ENCODE measurements at regions not wholly inside any gene's neighbourhood (a gene's known extent, or its start where the extent isn't known, plus 50 kb on each side); places are given as distances from the start of the nearest gene placed in this dataset.

GRCh38 chr4:124501576-124501975 lies 211.0 kb downstream of the ANKRD50 start:
- TF ChIP-seq GATA3 (IDR thresholded peaks at IDR 0.05; ENCODE audit: low read depth, low read length) (no peak), GATA2 (IDR thresholded peaks at IDR 0.05; ENCODE audit: low read depth, low read length) (no peak)

GRCh38 chr4:124504431-124504830 lies 208.1 kb downstream of the ANKRD50 start:
- TF ChIP-seq GATA2 (IDR thresholded peaks at IDR 0.05; ENCODE audit: low read depth, low read length) (no peak), GATA3 (IDR thresholded peaks at IDR 0.05; ENCODE audit: low read depth, low read length) (no peak)

- TF ChIP-seq GATA3 (IDR thresholded peaks at IDR 0.05; ENCODE audit: low read depth, low read length) (no peak), GATA2 (IDR thresholded peaks at IDR 0.05; ENCODE audit: low read depth, low read length) (no peak)
These were observed 207.3 kb downstream of the ANKRD50 start for GRCh38 chr4:124505211-124505610.

- TF ChIP-seq GATA3 (IDR thresholded peaks at IDR 0.05; ENCODE audit: low read depth, low read length), result no peak
- no peak for TF ChIP-seq GATA2 (IDR thresholded peaks at IDR 0.05; ENCODE audit: low read depth, low read length)
These were observed 203.4 kb downstream of the ANKRD50 start for GRCh38 chr4:124509151-124509550.

GRCh38 chr4:124514588-124514987 lies 197.9 kb downstream of the ANKRD50 start:
- no peak for TF ChIP-seq GATA3 (IDR thresholded peaks at IDR 0.05; ENCODE audit: low read depth, low read length)
- no peak for TF ChIP-seq GATA2 (IDR thresholded peaks at IDR 0.05; ENCODE audit: low read depth, low read length)

- TF ChIP-seq GATA2 (IDR thresholded peaks at IDR 0.05; ENCODE audit: low read depth, low read length), result no peak
- no peak for TF ChIP-seq GATA3 (IDR thresholded peaks at IDR 0.05; ENCODE audit: low read depth, low read length)
These were observed 196.9 kb downstream of the ANKRD50 start for GRCh38 chr4:124515591-124515990.

- TF ChIP-seq GATA2 (IDR thresholded peaks at IDR 0.05; ENCODE audit: low read depth, low read length), result no peak
- TF ChIP-seq GATA3 (IDR thresholded peaks at IDR 0.05; ENCODE audit: low read depth, low read length), result no peak
These were observed 193.3 kb downstream of the ANKRD50 start for GRCh38 chr4:124519196-124519595.

GRCh38 chr4:124523816-124524215 lies 188.7 kb downstream of the ANKRD50 start:
- TF ChIP-seq GATA3 (IDR thresholded peaks at IDR 0.05; ENCODE audit: low read depth, low read length) (no peak), GATA2 (IDR thresholded peaks at IDR 0.05; ENCODE audit: low read depth, low read length) (no peak)

- TF ChIP-seq GATA2 (IDR thresholded peaks at IDR 0.05; ENCODE audit: low read depth, low read length) (no peak), GATA3 (IDR thresholded peaks at IDR 0.05; ENCODE audit: low read depth, low read length) (no peak)
These were observed 187.0 kb downstream of the ANKRD50 start for GRCh38 chr4:124525524-124525923.

GRCh38 chr4:124526331-124526730 lies 186.2 kb downstream of the ANKRD50 start:
- TF ChIP-seq GATA3 (IDR thresholded peaks at IDR 0.05; ENCODE audit: low read depth, low read length), result no peak
- TF ChIP-seq GATA2 (IDR thresholded peaks at IDR 0.05; ENCODE audit: low read depth, low read length), result no peak

- TF ChIP-seq GATA2 (IDR thresholded peaks at IDR 0.05; ENCODE audit: low read depth, low read length) (no peak), GATA3 (IDR thresholded peaks at IDR 0.05; ENCODE audit: low read depth, low read length) (no peak)
These were observed 185.8 kb downstream of the ANKRD50 start for GRCh38 chr4:124526769-124527168.

GRCh38 chr4:124527364-124527763 lies 185.2 kb downstream of the ANKRD50 start:
- TF ChIP-seq GATA2 (IDR thresholded peaks at IDR 0.05; ENCODE audit: low read depth, low read length) (no peak), GATA3 (IDR thresholded peaks at IDR 0.05; ENCODE audit: low read depth, low read length) (no peak)

- TF ChIP-seq GATA2 (IDR thresholded peaks at IDR 0.05; ENCODE audit: low read depth, low read length) (no peak), GATA3 (IDR thresholded peaks at IDR 0.05; ENCODE audit: low read depth, low read length) (no peak)
These were observed 183.4 kb downstream of the ANKRD50 start for GRCh38 chr4:124529131-124529530.

GRCh38 chr4:124530464-124531077 lies 182.0 kb downstream of the ANKRD50 start:
- TF ChIP-seq GATA3 (IDR thresholded peaks at IDR 0.05; ENCODE audit: low read depth, low read length), result no peak
- TF ChIP-seq GATA2 (IDR thresholded peaks at IDR 0.05; ENCODE audit: low read depth, low read length), result no peak

GRCh38 chr4:124534131-124534530 lies 178.4 kb downstream of the ANKRD50 start:
- TF ChIP-seq GATA2 (IDR thresholded peaks at IDR 0.05; ENCODE audit: low read depth, low read length), result no peak
- TF ChIP-seq GATA3 (IDR thresholded peaks at IDR 0.05; ENCODE audit: low read depth, low read length), result no peak

- TF ChIP-seq GATA3 (IDR thresholded peaks at IDR 0.05; ENCODE audit: low read depth, low read length) (no peak), GATA2 (IDR thresholded peaks at IDR 0.05; ENCODE audit: low read depth, low read length) (no peak)
These were observed 177.5 kb downstream of the ANKRD50 start for GRCh38 chr4:124535003-124535402.

Data from SH-SY5Y (cell line).